Osteoblast (primary cell): ENCODE measurements at regions not wholly inside any gene's neighbourhood (a gene's known extent, or its start where the extent isn't known, plus 50 kb on each side); places are given as distances from the start of the nearest gene placed in this dataset.

ENCODE experiments used
- DNase-seq: peaks from one replicate; pipeline ENCODE4 v3.0.0; 2011; ENCODE audit warnings: low spot score, mixed read lengths; ENCODE audit not compliant: insufficient read length; ENCODE audit errors: missing footprints
- H2AFZ ChIP-seq: 2 replicates; pipeline ENCODE4 v1.6.0; 2011; ENCODE audit warnings: mild to moderate bottlenecking, low read length
- H3K27ac ChIP-seq: 2 replicates; pipeline ENCODE4 v1.5.1; 2011; ENCODE audit warnings: mild to moderate bottlenecking, low read depth, low read length, moderate library complexity
- H3K27me3 ChIP-seq: 2 replicates; pipeline ENCODE4 v1.6.0; 2012; ENCODE audit warnings: mild to moderate bottlenecking, control low read depth, inconsistent platforms, low read length, moderate library complexity; ENCODE audit not compliant: insufficient read depth
- H3K36me3 ChIP-seq: 2 replicates; pipeline ENCODE4 v1.5.1; 2011; ENCODE audit warnings: mild to moderate bottlenecking, low read length, control low read depth, moderate library complexity; ENCODE audit not compliant: insufficient read depth
- H3K4me1 ChIP-seq: 2 replicates; pipeline ENCODE4 v1.5.1; 2011; ENCODE audit warnings: mild to moderate bottlenecking, low read length, control low read depth, moderate library complexity; ENCODE audit not compliant: insufficient read depth
- H3K4me2 ChIP-seq: 2 replicates; pipeline ENCODE4 v1.6.0; 2011; ENCODE audit warnings: mild to moderate bottlenecking, low read length; ENCODE audit not compliant: insufficient read depth
- H3K4me3 ChIP-seq: fragments of 200-600 bp; sonication (generic); 3 replicates; pipeline ENCODE4 v1.5.1; 2012; ENCODE audit warnings: mild to moderate bottlenecking, low read length, inconsistent platforms; ENCODE audit not compliant: insufficient read depth
- H3K79me2 ChIP-seq: 2 replicates; pipeline ENCODE4 v1.6.0; 2012; ENCODE audit warnings: mild to moderate bottlenecking, low read length, control low read depth, inconsistent platforms; ENCODE audit not compliant: insufficient read depth
- H3K9me3 ChIP-seq: 2 replicates; pipeline ENCODE4 v1.5.1; 2011; ENCODE audit warnings: low read depth, low read length, control low read depth
- H4K20me1 ChIP-seq: 2 replicates; pipeline ENCODE4 v1.6.0; 2012; ENCODE audit warnings: mild to moderate bottlenecking, low read length, control low read depth; ENCODE audit not compliant: insufficient read depth
- CTCF ChIP-seq: IDR thresholded peaks from 2 replicates; pipeline ENCODE4 v1.5.1; 2011; ENCODE audit warnings: mild to moderate bottlenecking, low read depth, low read length, moderate library complexity; ENCODE audit errors: extremely low read depth

GRCh38 chr6:90936286-90936685 lies 349.4 kb upstream of the MAP3K7 start:
- Histone ChIP-seq H3K79me2 (no peaks in the 10 kb centered on the region), H4K20me1 (no peaks in the 10 kb centered on the region), H3K4me2 (no peak overlapping the region), H2AFZ (no peak overlapping the region), H3K9me3 (no peaks in the 10 kb centered on the region), H3K27ac (no peak overlapping the region), H3K4me1 (no peaks in the 10 kb centered on the region), H3K4me3 (no peak overlapping the region), H3K27me3 (no peaks in the 10 kb centered on the region), H3K36me3 (no peaks in the 10 kb centered on the region)
- no peak for TF ChIP-seq CTCF
- no peak for DNase-seq

GRCh38 chr6:90934966-90935365 lies 348.1 kb upstream of the MAP3K7 start:
- Histone ChIP-seq H3K4me1 (no peaks in the 10 kb centered on the region), H3K79me2 (no peaks in the 10 kb centered on the region), H3K27ac (no peak overlapping the region), H3K9me3 (no peaks in the 10 kb centered on the region), H2AFZ (no peak overlapping the region), H4K20me1 (no peaks in the 10 kb centered on the region), H3K4me2 (no peak overlapping the region), H3K27me3 (no peaks in the 10 kb centered on the region), H3K36me3 (no peaks in the 10 kb centered on the region), H3K4me3 (no peak overlapping the region)
- DNase-seq = no peak
- TF ChIP-seq CTCF = no peak

GRCh38 chr6:90934081-90934480 lies 347.2 kb upstream of the MAP3K7 start:
- H3K9me3 ChIP-seq = no peaks in the 10 kb centered on the region
- no peak for TF ChIP-seq CTCF
- H3K4me2 ChIP-seq = no peak overlapping the region
- H3K79me2 ChIP-seq = no peaks in the 10 kb centered on the region
- H2AFZ ChIP-seq = no peak overlapping the region
- H3K27ac ChIP-seq = no peak overlapping the region
- no peaks in the 10 kb centered on the region for H4K20me1 ChIP-seq
- H3K36me3 ChIP-seq = no peaks in the 10 kb centered on the region
- no peaks in the 10 kb centered on the region for H3K4me1 ChIP-seq
- no peak overlapping the region for H3K4me3 ChIP-seq
- no peak for DNase-seq
- no peaks in the 10 kb centered on the region for H3K27me3 ChIP-seq

GRCh38 chr6:90932351-90932750 lies 345.5 kb upstream of the MAP3K7 start:
- H3K27ac ChIP-seq = no peak overlapping the region
- H4K20me1 ChIP-seq = no peaks in the 10 kb centered on the region
- H3K9me3 ChIP-seq = no peaks in the 10 kb centered on the region
- no peak overlapping the region for H3K4me3 ChIP-seq
- H2AFZ ChIP-seq = no peak overlapping the region
- DNase-seq = no peak
- no peak overlapping the region for H3K4me2 ChIP-seq
- no peaks in the 10 kb centered on the region for H3K4me1 ChIP-seq
- no peaks in the 10 kb centered on the region for H3K36me3 ChIP-seq
- H3K79me2 ChIP-seq = no peaks in the 10 kb centered on the region
- no peak for TF ChIP-seq CTCF
- H3K27me3 ChIP-seq = no peaks in the 10 kb centered on the region
